Tibial nerve (tissue), 4 donors: ENCODE measurements at regions not wholly inside any gene's neighbourhood (a gene's known extent, or its start where the extent isn't known, plus 50 kb on each side); places are given as distances from the start of the nearest gene placed in this dataset.

Experiments used
- DNase-seq, 2 donors: peaks; one replicate each; pipeline ENCODE4 v3.0.0-alpha.2; 2019; ENCODE audit warnings: low spot score in 2 of 2
- H3K27ac ChIP-seq, 4 donors: fragments of 200-600 bp; sonication (generic) in 3 of 4; one replicate each; pipeline ENCODE4 v1.5.1; 2017 to 2019; ENCODE audit warnings: mild to moderate bottlenecking in 1 of 4
- H3K27me3 ChIP-seq, 2 donors: fragments of 200-600 bp; sonication (generic) in 1 of 2; one replicate each; pipeline versions ENCODE4 v1.5.1 to v1.6.0; 2017 to 2019
- H3K36me3 ChIP-seq, 3 donors: fragments of 200-600 bp; sonication (generic); one replicate each; pipeline ENCODE4 v1.5.1; 2018 to 2019
- H3K4me1 ChIP-seq, 4 donors: fragments of 200-600 bp; sonication (generic) in 3 of 4; one replicate each; pipeline ENCODE4 v1.5.1; 2017 to 2019
- H3K4me3 ChIP-seq, 4 donors: fragments of 200-600 bp; sonication (generic) in 3 of 4; one replicate each; pipeline ENCODE4 v1.5.1; 2017 to 2019; ENCODE audit warnings: mild to moderate bottlenecking in 1 of 4, moderate library complexity in 1 of 4
- H3K9me3 ChIP-seq, 4 donors: fragments of 200-600 bp; sonication (generic) in 3 of 4; one replicate each; pipeline ENCODE4 v1.5.1; 2017 to 2019
- CTCF ChIP-seq, 5 experiments: fragments of 200-600 bp in 3 of 5; fragments of 450-650 bp in 2 of 5; sonication (generic) in 3 of 5; IDR thresholded peaks; one replicate each; pipeline ENCODE4 v1.5.1; 2016 to 2019; ENCODE audit warnings: antibody characterized with exemption in 5 of 5, mild to moderate bottlenecking in 3 of 5, moderate library complexity in 2 of 5
- EP300 ChIP-seq, 2 donors: sonication (generic); formaldehyde crosslinking; IDR thresholded peaks; one replicate each; pipeline ENCODE4 v1.6.1; 2017; ENCODE audit warnings: antibody characterized with exemption in 2 of 2, mild to moderate bottlenecking in 1 of 2
- POLR2A ChIP-seq, 2 donors: fragments of 450-650 bp; IDR thresholded peaks; one replicate each; pipeline ENCODE4 v1.6.1; 2017; ENCODE audit warnings: antibody characterized with exemption in 2 of 2, mild to moderate bottlenecking in 2 of 2, moderate library complexity in 2 of 2
- WGBS, 2 donors: methylation state at CpG; one replicate each; pipeline ENCODE4 v1.1.5; 2018; 5-methylcytosine and 5-hydroxymethylcytosine counted together

DNA sequence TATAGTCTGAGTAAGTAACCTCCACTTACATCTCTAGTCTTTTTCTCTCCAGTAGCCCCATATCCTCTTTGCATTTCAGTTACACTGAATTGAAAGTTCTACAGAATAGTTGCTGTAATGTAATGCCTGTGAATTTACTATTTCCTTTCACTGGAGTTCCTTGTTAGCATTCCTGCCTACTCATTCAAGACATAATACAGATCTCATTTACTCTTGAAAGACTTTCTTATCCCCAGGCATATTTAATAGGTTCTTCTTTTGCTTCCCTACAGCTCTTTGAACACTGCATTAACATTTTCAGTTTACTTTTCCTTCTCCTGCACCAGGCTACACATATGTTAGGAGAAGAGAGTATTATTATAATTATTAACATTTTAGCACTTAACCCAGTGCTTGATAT lies 87.6 kb upstream of the OR13F1 start:
- TF ChIP-seq EP300 (IDR thresholded peaks at IDR 0.05) (no peak), POLR2A (IDR thresholded peaks at IDR 0.05) (no peak), CTCF (IDR thresholded peaks at IDR 0.05) (no peak)
- peaks cover 0 to 3% (median 0%) of the 10 kb centered on the region in 4 donors for H3K9me3 ChIP-seq
- H3K27ac ChIP-seq = no peak overlapping the region
- H3K27me3 ChIP-seq = no peaks in the 10 kb centered on the region
- H3K4me3 ChIP-seq = no peak overlapping the region
- no peak for DNase-seq
- H3K36me3 ChIP-seq = no peaks in the 10 kb centered on the region
- no peaks in the 10 kb centered on the region for H3K4me1 ChIP-seq

- no peak for DNase-seq
- H3K27ac ChIP-seq = no peak overlapping the region
- peaks cover 0 to 3% (median 0%) of the 10 kb centered on the region in 4 donors for H3K9me3 ChIP-seq
- no peaks in the 10 kb centered on the region for H3K27me3 ChIP-seq
- 86 to 88% methylated on average over 1 of the region's 1 CpG for WGBS, 2 donors
- TF ChIP-seq CTCF (IDR thresholded peaks at IDR 0.05) = no peak
- no peak for TF ChIP-seq POLR2A (IDR thresholded peaks at IDR 0.05)
- TF ChIP-seq EP300 (IDR thresholded peaks at IDR 0.05) = no peak
- no peaks in the 10 kb centered on the region for H3K4me1 ChIP-seq
- H3K4me3 ChIP-seq = no peak overlapping the region
- no peaks in the 10 kb centered on the region for H3K36me3 ChIP-seq
These were observed 86.8 kb upstream of the OR13F1 start for GRCh38 chr9:104417296-104417695.

DNA sequence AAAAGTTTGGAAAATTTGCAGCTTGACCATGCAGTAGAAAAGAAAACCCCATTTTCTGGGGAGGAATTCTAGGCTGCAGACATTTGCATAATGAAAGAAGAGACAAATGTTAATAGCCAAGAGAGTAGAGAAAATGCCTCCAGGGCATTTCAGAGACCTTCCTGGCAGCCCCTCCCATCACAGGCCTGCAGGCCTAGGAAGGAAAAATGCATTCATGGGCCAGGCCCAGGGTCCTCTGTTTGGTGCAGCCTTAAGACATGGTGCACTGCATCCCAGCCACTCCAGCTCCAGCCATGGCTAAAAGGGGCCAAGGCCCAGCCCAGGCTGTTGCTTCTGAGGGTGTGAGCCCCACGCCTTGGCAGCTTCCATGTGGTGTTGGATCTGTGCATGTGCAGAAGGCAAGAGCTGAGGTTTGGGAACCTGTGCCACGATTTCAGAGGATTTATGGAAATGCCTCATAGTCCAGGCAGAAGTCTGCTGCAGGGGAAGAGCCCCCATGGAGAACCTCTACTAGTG lies 75.0 kb upstream of the OR13F1 start:
- Histone ChIP-seq H3K36me3 (no peaks in the 10 kb centered on the region), H3K9me3 (peaks cover 0 to 18% (median 0%) of the 10 kb centered on the region in 4 donors), H3K4me1 (no peaks in the 10 kb centered on the region), H3K4me3 (no peak overlapping the region), H3K27ac (no peak overlapping the region), H3K27me3 (no peaks in the 10 kb centered on the region)
- DNase-seq = no peak
- WGBS, 2 donors = 57 to 59% methylated on average over 2 of the region's 2 CpGs
- TF ChIP-seq EP300 (IDR thresholded peaks at IDR 0.05) = no peak
- no peak for TF ChIP-seq CTCF (IDR thresholded peaks at IDR 0.05)
- no peak for TF ChIP-seq POLR2A (IDR thresholded peaks at IDR 0.05)

GRCh38 chr9:104435059-104435458 lies 69.0 kb upstream of the OR13F1 start:
- DNase-seq = no peak
- no peak for TF ChIP-seq EP300 (IDR thresholded peaks at IDR 0.05)
- TF ChIP-seq POLR2A (IDR thresholded peaks at IDR 0.05) = no peak
- TF ChIP-seq CTCF (IDR thresholded peaks at IDR 0.05) = no peak
- H3K9me3 ChIP-seq = no peaks in the 10 kb centered on the region
- no peaks in the 10 kb centered on the region for H3K27me3 ChIP-seq
- WGBS, 2 donors = 75 to 77% methylated on average over 4 of the region's 4 CpGs
- no peaks in the 10 kb centered on the region for H3K4me1 ChIP-seq
- H3K4me3 ChIP-seq = no peak overlapping the region
- H3K27ac ChIP-seq = no peak overlapping the region
- H3K36me3 ChIP-seq = no peaks in the 10 kb centered on the region

DNA sequence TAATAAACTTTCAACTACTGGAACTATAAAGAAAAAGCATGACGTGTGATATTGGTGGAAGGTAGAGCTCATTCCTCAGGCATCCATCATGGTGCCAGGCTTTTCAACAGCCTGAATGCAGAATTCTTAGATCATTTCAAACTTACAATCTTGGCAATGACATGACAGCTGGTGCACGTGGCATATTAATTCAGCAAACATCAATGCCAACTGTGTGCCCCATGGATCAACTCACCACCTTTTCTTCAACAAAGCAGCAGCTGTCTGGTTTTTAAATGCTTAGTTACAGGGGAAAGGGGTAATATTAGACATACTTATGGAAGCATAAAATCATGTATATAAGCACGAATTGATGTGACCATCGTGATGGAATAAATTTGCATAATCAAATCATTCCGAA lies 56.0 kb upstream of the OR13F1 start:
- WGBS, 2 donors = 43 to 50% methylated on average over 5 of the region's 5 CpGs
- no peak for DNase-seq
- Histone ChIP-seq H3K4me3 (no peak overlapping the region), H3K4me1 (no peaks in the 10 kb centered on the region), H3K27me3 (no peaks in the 10 kb centered on the region), H3K36me3 (no peaks in the 10 kb centered on the region), H3K27ac (no peak overlapping the region), H3K9me3 (no peaks in the 10 kb centered on the region)
- TF ChIP-seq CTCF (IDR thresholded peaks at IDR 0.05) (no peak), POLR2A (IDR thresholded peaks at IDR 0.05) (no peak), EP300 (IDR thresholded peaks at IDR 0.05) (no peak)
